K562 (cell line): ENCODE measurements at regions not wholly inside any gene's neighbourhood (a gene's known extent, or its start where the extent isn't known, plus 50 kb on each side); places are given as distances from the start of the nearest gene placed in this dataset.

Experiments
- ATAC-seq: fragments of 200-7000 bp; cut with Tn5 transposase; 3 replicates; pipeline ENCODE4 v1.9.1; 2020; ENCODE audit warnings: moderate library complexity
- BruUV-seq: library from RNA; stranded (reverse); fragments of 400-500 nt; replicated peaks from 2 replicates; lab custom pipeline; 2021; lab: Mats Ljungman, UMichigan
- CTCF ChIA-PET: fragments of 300-600 bp; formaldehyde crosslinking; extraction: SDS; loops from one replicate; lab custom pipeline; 2021; ENCODE audit warnings: low intra/inter-chr PET ratio; lab: Yijun Ruan, JAX
- POLR2A ChIA-PET: fragments of 300-600, 350-650 bp; sonication (Branson Sonifier 250); formaldehyde crosslinking; extraction: SDS; loops from one replicate; lab custom pipeline; 2021; ENCODE audit warnings: antibody characterized with exemption, inconsistent platforms; lab: Yijun Ruan, JAX
- DNase-seq, 4 experiments: peaks; one replicate each; pipeline versions ENCODE4 v3.0.0 to v3.0.0-alpha.2; 2011 to 2018; ENCODE audit warnings: low spot score in 3 of 4, mixed read lengths in 3 of 4; ENCODE audit errors: extremely low read depth in 1 of 4
- FAIRE-seq: peaks from 2 replicates; lab custom pipeline; 2011; peaks lifted over from hg19 to GRCh38; lab: Jason Lieb, UNC
- H2AFZ ChIP-seq: 2 replicates; pipeline ENCODE4 v1.6.0; 2011; ENCODE audit warnings: low read depth, low read length, control low read depth, inconsistent platforms
- H3K27ac ChIP-seq: fragments of 200-600 bp; 3 replicates; pipeline ENCODE4 v1.8.0; 2011; ENCODE audit warnings: low read depth, mild to moderate bottlenecking, control low read depth, inconsistent platforms, low read length, moderate library complexity, mixed read lengths; ENCODE audit errors: extremely low read depth
- H3K27me3 ChIP-seq, 2 experiments: fragments of 300-600 bp in 1 of 2; 2 replicates in 1 of 2; 3 replicates in 1 of 2; pipeline versions ENCODE4 v1.6.0 to v1.8.0; 2011; ENCODE audit warnings: inconsistent platforms in 2 of 2, low read length in 2 of 2, mild to moderate bottlenecking in 1 of 2, mixed read lengths in 1 of 2, moderate library complexity in 1 of 2; ENCODE audit not compliant: control insufficient read depth in 2 of 2, insufficient read depth in 2 of 2
- H3K36me3 ChIP-seq: fragments of 300-600 bp; 3 replicates; pipeline ENCODE4 v1.8.0; 2011; ENCODE audit warnings: mild to moderate bottlenecking, low read length, inconsistent platforms; ENCODE audit not compliant: control insufficient read depth, insufficient read depth
- H3K4me1 ChIP-seq, 2 experiments: fragments of 200-600 bp in 1 of 2; replicated peaks in 1 of 2; 2 replicates in 1 of 2; 3 replicates in 1 of 2; pipeline versions ENCODE4 v1.5.1 to v1.8.0; 2011; ENCODE audit warnings: inconsistent platforms in 2 of 2, low read length in 2 of 2, mild to moderate bottlenecking in 1 of 2, mixed read lengths in 1 of 2, moderate library complexity in 1 of 2; ENCODE audit not compliant: control insufficient read depth in 2 of 2, insufficient read depth in 2 of 2
- H3K4me2 ChIP-seq: 2 replicates; pipeline ENCODE4 v1.6.1; 2011; ENCODE audit warnings: low read length, control low read depth, inconsistent platforms, mixed read lengths; ENCODE audit not compliant: insufficient read depth
- H3K4me3 ChIP-seq: fragments of 200-600 bp; sonication (generic), shearing (Covaris generic); 2 replicates; pipeline ENCODE4 v1.5.1; 2016; ENCODE audit warnings: control low read depth, inconsistent platforms
- H3K79me2 ChIP-seq: fragments of 200-600 bp; 3 replicates; pipeline ENCODE4 v1.8.0; 2011; ENCODE audit warnings: low read length, inconsistent platforms; ENCODE audit not compliant: control insufficient read depth, insufficient read depth
- H3K9ac ChIP-seq, 2 experiments: 2 replicates each; pipeline versions ENCODE4 v1.6.0 to v1.6.1; 2011; ENCODE audit warnings: low read depth in 2 of 2, low read length in 2 of 2, control low read depth in 1 of 2, inconsistent platforms in 1 of 2, mild to moderate bottlenecking in 1 of 2, mixed read lengths in 1 of 2; ENCODE audit not compliant: insufficient read depth in 1 of 2
- H3K9me1 ChIP-seq: one replicate; pipeline ENCODE4 v1.6.0; 2011; ENCODE audit warnings: inconsistent platforms, mild to moderate bottlenecking, low read length, moderate library complexity; ENCODE audit not compliant: control insufficient read depth, insufficient read depth
- H3K9me3 ChIP-seq: replicated peaks from 2 replicates; pipeline ENCODE4 v1.5.1; 2011; ENCODE audit warnings: low read depth, low read length, inconsistent platforms; ENCODE audit not compliant: control insufficient read depth, insufficient read depth
- H4K20me1 ChIP-seq: replicated peaks from 2 replicates; pipeline ENCODE4 v1.6.1; 2011; ENCODE audit warnings: low read length, inconsistent platforms, mixed read lengths; ENCODE audit not compliant: control insufficient read depth, insufficient read depth
- ARNT ChIP-seq, 2 experiments: fragments of 450-650 bp; IDR thresholded peaks; 2 replicates each; pipeline ENCODE4 v1.6.1; 2016; ENCODE audit warnings: mild to moderate bottlenecking in 1 of 2
- HMG20B ChIP-seq: fragments of 250-450 bp; sonication (Bioruptor Pico); IDR thresholded peaks from 2 replicates; pipeline ENCODE4 v1.5.0; 2021; ENCODE audit warnings: mild to moderate bottlenecking
- KLF6 ChIP-seq: fragments of 250-450 bp; sonication (Bioruptor Pico); IDR thresholded peaks from 2 replicates; pipeline ENCODE4 v1.4.0; 2020; ENCODE audit warnings: mild to moderate bottlenecking, moderate library complexity, borderline replicate concordance
- MBD1 ChIP-seq: fragments of 250-450 bp; sonication (Bioruptor Pico); IDR thresholded peaks from 2 replicates; pipeline ENCODE4 v1.8.0; 2022; ENCODE audit warnings: inconsistent platforms
- NCOA6 ChIP-seq: fragments of 450-650 bp; IDR thresholded peaks from 2 replicates; pipeline ENCODE4 v1.6.1; 2017; ENCODE audit warnings: mild to moderate bottlenecking
- RBM17 ChIP-seq: fragments of 200-400 bp; formaldehyde crosslinking; IDR thresholded peaks from 2 replicates; pipeline ENCODE4 v1.6.1; 2017; ENCODE audit warnings: low read depth, mild to moderate bottlenecking, low read length, borderline replicate concordance
- RFX5 ChIP-seq: IDR thresholded peaks from 2 replicates; pipeline ENCODE4 v1.6.1; 2011; ENCODE audit warnings: low read depth, mild to moderate bottlenecking, improper control_type of control experiment, low read length
- RFX7 ChIP-seq: fragments of 250-450 bp; sonication (Bioruptor Pico); IDR thresholded peaks from 2 replicates; pipeline ENCODE4 v1.5.1; 2021; ENCODE audit warnings: mild to moderate bottlenecking
- SRSF9 ChIP-seq: fragments of 200-400 bp; formaldehyde crosslinking; IDR thresholded peaks from 2 replicates; pipeline ENCODE4 v1.6.1; 2017; ENCODE audit warnings: low read depth, low read length, borderline replicate concordance
- ZFP1 ChIP-seq: fragments of 450-650 bp; formaldehyde crosslinking; IDR thresholded peaks from 2 replicates; pipeline ENCODE4 v1.4.0; 2020; ENCODE audit warnings: mild to moderate bottlenecking, mixed read lengths
- ZFP30 ChIP-seq: fragments of 250-450 bp; sonication (Bioruptor Pico); IDR thresholded peaks from 2 replicates; pipeline ENCODE4 v1.8.0; 2022; ENCODE audit warnings: moderate library complexity, mild to moderate bottlenecking, inconsistent platforms, borderline replicate concordance
- WGBS: fragments of 100-300 bp; shearing (Covaris generic); methylation state at CpG from one replicate; pipeline ENCODE4 v1.1.6; 2016; ENCODE audit warnings: low coverage, mixed read lengths; ENCODE audit not compliant: insufficient coverage; ENCODE audit errors: missing lambda C conversion rate; 5-methylcytosine and 5-hydroxymethylcytosine counted together
- in situ Hi-C: fragments of 300-500 bp; cut with MboI; formaldehyde crosslinking; loops from 4 replicates; pipeline ENCODE4 v1.15.0; 2018; ENCODE audit warnings: inconsistent platforms, mixed read lengths
- intact Hi-C: fragments of 100-400 bp; cut with micrococcal nuclease; formaldehyde crosslinking; loops from 2 replicates; pipeline ENCODE4 v1.14.2; 2022

DNA sequence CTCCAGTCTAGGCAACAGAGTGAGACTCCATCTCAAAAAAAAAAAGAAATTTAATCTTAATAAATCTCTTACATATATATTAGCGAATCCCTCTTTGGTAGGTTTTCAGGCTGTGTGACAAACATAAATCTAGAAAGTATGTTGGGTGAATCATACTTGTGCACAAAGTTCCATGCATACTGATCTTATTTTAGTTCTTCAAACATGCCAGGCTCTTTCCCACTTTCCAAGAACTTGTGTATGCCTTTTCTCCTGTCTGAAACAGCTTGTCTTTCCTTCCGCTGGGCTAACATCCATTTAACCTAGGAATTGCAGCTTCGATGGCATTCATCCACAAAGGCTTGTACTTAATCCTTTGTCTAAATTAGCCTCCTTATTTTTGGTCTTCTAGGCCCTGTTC lies 156.6 kb upstream of the CASK start:
- H3K36me3 ChIP-seq = no peaks in the 10 kb centered on the region
- ATAC-seq = no peak
- H3K4me1 ChIP-seq = no peaks in the 10 kb centered on the region
- ChIA-PET POLR2A (no interaction called here), CTCF (no interaction called here)
- in situ Hi-C loops (no loop called here), intact Hi-C loops (no loop called here)
- H2AFZ ChIP-seq = no peak overlapping the region
- no peak overlapping the region for H3K9ac ChIP-seq
- FAIRE-seq = no peak
- BruUV-seq = no TSS peak
- no peak for DNase-seq
- no peak overlapping the region for H3K4me3 ChIP-seq
- H3K79me2 ChIP-seq = no peaks in the 10 kb centered on the region
- no peaks in the 10 kb centered on the region; the same call in 1 of the 2 replicates for H3K9me3 ChIP-seq
- no peaks in the 10 kb centered on the region for H4K20me1 ChIP-seq
- no peak for TF ChIP-seq KLF6 (CRISPR knock-in tag)
- TF ChIP-seq RFX7 (CRISPR knock-in tag) = no peak
- TF ChIP-seq ZFP1 (CRISPR knock-in tag) = no peak
- TF ChIP-seq HMG20B = no peak
- no peak for TF ChIP-seq RBM17
- no peak for TF ChIP-seq NCOA6
- TF ChIP-seq MBD1 = no peak
- no peak for TF ChIP-seq SRSF9
- no peak for TF ChIP-seq ARNT (IDR thresholded peaks at IDR 0.05)
- no peak for TF ChIP-seq ZFP30 (CRISPR knock-in tag)
- TF ChIP-seq RFX5 = no peak
- no peaks in the 10 kb centered on the region; a peak in 1 of 5 replicates for H3K27me3 ChIP-seq
- no peak overlapping the region for H3K4me2 ChIP-seq
- WGBS = 2% methylated on average over 3 of the region's 3 CpGs
- H3K27ac ChIP-seq = no peak overlapping the region
- H3K9me1 ChIP-seq = no peaks in the 10 kb centered on the region
